AG10803 (cell line): ENCODE measurements at regions not wholly inside any gene's neighbourhood (a gene's known extent, or its start where the extent isn't known, plus 50 kb on each side); places are given as distances from the start of the nearest gene placed in this dataset.

ENCODE experiments used
- DNase-seq: peaks from one replicate; pipeline ENCODE4 v3.0.0; 2010; ENCODE audit warnings: low read depth
- H3K4me3 ChIP-seq: 2 replicates; pipeline ENCODE4 v1.5.1; 2011; ENCODE audit warnings: mild to moderate bottlenecking, low read length, control low read depth
- CTCF ChIP-seq: conservative IDR thresholded peaks from 2 replicates; pipeline ENCODE4 v1.5.1; 2011; ENCODE audit warnings: mild to moderate bottlenecking, low read length, control low read depth, inconsistent platforms

GRCh38 chr16:51245658-51245995 lies 94.6 kb upstream of the SALL1 start:
- DNase-seq: no peak
- H3K4me3 ChIP-seq: no peak overlapping the region
- no peak for TF ChIP-seq CTCF

- H3K4me3 ChIP-seq: no peak overlapping the region
- no peak for DNase-seq
- TF ChIP-seq CTCF: no peak
These were observed 94.0 kb upstream of the SALL1 start for GRCh38 chr16:51244887-51245657.

DNA sequence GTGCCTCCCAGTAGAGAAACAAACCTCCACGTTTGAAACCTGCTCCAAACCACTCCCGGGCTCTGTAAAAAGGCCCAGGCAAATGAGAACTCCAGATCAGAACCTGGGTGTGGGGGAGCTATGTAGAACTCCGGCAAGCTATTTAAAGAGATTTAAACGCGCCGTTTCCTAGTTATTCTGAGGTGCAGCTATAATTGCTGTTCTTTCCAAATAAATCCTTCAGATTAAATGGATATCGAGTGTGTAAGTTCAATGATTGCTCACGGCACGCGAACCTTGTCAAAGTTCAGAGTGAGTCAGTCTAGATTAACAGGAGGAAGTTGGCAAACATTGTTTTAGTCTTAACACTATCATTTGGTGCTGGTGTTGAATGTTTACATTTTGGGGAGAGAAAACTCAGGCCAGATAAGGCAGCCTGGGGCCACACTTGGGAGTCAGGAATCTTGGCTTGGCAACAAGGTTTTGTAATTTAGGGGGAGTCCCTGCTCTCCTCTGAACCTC lies 92.9 kb upstream of the SALL1 start:
- TF ChIP-seq CTCF: no peak
- H3K4me3 ChIP-seq: no peak overlapping the region
- DNase-seq: no peak

GRCh38 chr16:51242296-51242994 lies 91.4 kb upstream of the SALL1 start:
- no peak for DNase-seq
- no peak overlapping the region for H3K4me3 ChIP-seq
- no peak for TF ChIP-seq CTCF

- TF ChIP-seq CTCF: no peak
- DNase-seq: no peak
- no peak overlapping the region for H3K4me3 ChIP-seq
These were observed 88.1 kb upstream of the SALL1 start for GRCh38 chr16:51239196-51239595.

DNA sequence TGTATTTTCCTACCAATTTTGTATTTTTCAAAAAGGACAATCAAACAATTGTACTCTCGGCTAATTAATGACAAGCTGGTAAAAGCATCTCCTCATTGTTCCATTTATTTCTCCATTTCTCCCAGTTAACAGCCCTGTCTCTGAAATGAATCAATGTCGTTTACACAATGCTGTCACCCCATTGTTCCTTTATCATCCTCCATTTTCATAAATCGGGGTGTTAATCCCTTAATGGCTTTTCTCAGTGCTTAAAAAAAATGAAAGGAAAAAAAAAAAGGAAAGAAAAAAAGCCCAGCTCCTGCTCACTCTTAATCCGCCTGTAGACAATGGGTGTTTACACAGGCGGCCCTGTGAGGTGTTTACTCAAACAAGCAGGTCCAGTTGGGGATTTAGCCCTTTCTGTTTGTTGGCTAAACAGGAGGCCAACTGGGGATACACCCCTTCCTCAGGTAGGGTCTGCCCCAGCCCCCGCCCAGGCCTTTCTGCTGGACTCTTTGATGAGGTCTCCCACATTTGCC lies 86.8 kb upstream of the SALL1 start:
- no peak overlapping the region for H3K4me3 ChIP-seq
- no peak for TF ChIP-seq CTCF
- DNase-seq: no peak

GRCh38 chr16:51237207-51237606 lies 86.1 kb upstream of the SALL1 start:
- TF ChIP-seq CTCF: no peak
- DNase-seq: no peak
- no peak overlapping the region for H3K4me3 ChIP-seq
